SW 1271 (cell line): ENCODE measurements at regions not wholly inside any gene's neighbourhood (a gene's known extent, or its start where the extent isn't known, plus 50 kb on each side); places are given as distances from the start of the nearest gene placed in this dataset.
A peak's percentile ranks its signal among the peaks of the same experiment; 100 is the strongest.
"Not testable (repeated sequence)": the region's sequence is repeated elsewhere in the genome, so short reads cannot be mapped to it uniquely, and the experiment has no call there.

Experiments
- DNase-seq, 2 experiments: peaks; one replicate each; lab custom pipeline; 2025; lab: John Stamatoyannopoulos, UW

- DNase-seq = no peak
Observed at GRCh38 chr12:67759829-67760228, 111.3 kb downstream of the DYRK2 start.

- no peak for DNase-seq
Observed at GRCh38 chr12:67760586-67761275, 112.2 kb downstream of the DYRK2 start.

DNA sequence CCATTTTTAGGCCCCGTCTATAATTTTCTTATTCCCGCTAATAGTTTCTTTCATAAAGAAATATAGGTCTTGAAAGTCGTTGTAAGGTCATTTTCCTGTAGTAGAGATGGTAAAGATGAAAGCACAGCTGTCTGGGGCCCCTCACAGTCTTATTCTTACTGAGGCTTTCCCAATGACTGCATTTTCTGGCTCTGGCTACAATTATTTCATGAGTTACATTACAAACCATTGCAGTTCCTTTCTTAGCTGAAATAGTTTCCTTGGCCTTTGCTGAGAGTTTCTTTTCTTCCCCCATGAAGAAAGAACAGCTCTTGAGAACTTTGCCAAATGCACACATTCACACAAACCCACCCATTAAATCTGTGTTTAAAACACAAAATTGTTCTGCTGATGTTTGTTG, 113.0 kb downstream of the DYRK2 start:
- no peak for DNase-seq

DNA sequence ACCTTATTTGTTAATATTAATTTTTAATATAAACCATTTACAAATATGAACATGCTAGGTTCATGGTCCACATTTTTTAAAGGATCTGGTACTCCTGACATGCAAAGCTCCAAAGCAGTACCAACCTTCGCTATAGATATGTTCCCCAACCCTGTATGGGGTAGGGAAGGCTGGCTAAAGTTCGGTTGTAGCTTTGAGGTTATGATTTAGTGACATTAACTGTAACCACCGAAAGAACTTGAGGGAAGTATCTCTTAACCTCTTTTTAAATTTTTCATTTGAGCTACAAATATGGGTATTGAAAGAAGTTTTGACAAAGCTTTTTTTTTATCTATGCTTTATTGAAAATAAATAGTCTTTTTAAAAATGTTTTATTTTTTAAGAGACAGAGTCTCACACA, 115.5 kb downstream of the DYRK2 start:
- no peak for DNase-seq

- DNase-seq = no peak
Observed at GRCh38 chr12:67764946-67765619, 116.5 kb downstream of the DYRK2 start.

DNA sequence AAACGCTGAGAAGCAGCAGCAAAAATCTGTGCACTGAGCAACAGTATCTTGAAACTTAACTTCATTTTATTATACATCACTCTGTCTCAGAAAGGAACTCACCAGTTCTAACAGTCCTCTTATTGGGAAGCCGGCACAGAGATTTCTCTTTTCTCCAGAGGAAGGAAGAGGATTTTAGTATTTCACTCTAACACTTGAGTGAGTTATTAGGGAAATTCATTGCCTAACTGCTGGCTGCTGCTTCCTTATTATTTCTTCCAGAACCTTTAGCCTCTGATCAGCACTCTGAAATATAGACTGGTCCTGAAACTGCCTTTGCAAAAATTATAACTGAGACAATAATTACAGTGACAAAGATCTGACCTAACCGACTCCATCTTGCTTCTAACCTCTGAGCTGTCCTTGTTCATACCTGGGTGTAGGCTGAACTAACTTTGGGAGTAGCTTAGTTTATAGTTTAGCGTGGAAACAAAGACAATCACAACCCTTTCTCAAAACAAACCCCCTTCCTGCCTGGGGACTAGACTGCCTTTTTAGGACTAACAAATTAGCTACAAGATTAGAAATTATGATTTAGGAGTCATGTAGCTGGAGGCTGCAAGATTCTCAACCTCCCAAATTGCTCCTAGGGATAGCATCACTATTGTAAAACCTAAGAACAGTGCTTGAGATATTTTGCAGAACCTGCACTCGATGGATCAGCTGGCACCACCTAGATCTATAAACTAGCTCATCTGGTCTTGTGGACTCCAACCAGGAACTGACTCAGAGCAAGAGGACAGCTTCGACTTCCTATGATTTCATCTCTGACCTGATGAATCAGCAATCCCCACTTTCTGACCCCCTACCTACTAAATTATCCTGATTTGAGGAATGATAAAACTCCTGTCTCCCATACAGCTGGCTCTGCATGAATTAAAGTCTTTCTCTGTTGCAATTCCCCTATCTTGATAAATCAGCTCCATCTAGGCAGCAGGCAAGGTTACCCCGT, 117.5 kb downstream of the DYRK2 start:
- DNase-seq = peak; percentile 3 to 30

- DNase-seq = no peak
Observed at GRCh38 chr12:67772267-67773169, 124.0 kb downstream of the DYRK2 start.

- no peak for DNase-seq
Observed at GRCh38 chr12:67773896-67774295, 125.4 kb downstream of the DYRK2 start.

DNA sequence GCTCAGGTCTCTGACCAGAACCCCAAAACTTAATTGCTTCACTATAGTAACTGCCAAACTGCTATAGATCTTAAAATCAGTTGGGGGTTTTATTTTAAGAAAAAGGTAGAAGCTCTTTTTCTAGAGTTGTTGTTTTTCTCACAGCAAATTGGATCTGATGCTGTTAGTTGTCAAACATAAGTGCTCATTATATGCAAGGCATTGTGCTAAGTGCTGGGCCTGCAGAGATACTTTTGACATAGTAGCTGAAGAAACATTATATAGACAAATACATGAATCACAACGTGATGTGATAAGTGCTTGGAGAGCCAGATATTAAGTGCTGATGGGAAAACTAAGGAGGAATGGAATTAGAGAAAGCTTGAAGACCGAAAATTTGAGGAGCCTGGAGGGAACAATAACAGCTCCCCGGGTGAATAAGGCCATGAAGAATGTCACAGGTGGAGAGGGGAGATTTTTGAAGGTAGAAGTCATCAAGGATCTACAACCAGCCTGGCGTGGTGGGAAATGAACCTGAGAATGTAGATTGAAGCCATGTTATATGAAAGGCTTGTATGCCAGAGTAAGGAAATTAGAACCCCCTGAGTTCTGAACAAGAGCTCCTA, 126.5 kb downstream of the DYRK2 start:
- no peak for DNase-seq

DNA sequence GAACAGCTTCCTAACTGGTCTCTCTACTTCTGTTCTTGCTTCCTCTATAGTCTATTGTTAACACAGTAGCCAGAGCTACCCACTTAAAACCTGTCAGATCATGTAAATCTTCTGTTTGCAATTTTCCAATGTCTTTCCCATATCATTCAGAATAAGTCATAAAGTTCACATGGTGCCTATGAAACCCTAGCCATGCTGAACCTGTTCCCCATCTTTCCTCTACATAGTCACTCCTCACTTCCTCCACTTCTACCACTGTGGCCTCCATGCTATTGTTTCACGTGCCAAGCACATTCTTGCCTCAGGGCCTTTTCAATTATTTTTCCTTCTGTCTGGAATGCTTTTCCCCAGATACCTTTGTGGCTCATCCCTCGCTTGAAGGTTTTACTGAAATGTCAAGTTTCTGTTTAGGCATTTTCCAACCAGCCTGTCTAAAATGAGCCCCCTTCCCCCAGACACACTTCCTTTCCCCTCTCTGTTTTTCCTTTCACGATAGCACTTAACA, 132.1 kb downstream of the DYRK2 start:
- DNase-seq = no peak

DNA sequence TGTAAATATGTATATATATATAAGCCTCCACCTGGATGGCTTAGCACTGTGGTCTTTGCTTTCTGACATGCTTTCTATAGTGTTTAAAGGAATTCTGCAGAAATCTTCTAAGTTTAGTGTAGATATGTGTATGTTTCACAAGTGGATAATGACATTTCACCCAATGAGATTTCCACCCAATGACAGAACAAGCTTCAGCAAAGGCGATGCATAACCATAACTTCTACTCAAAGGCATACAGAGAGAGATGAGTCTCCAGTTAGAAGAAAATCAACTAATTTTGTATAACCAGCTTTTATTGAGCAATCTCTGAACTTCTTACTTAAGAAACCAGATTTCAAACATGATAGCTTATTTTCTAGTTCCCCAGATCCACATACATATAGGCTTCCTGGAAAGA, 134.0 kb downstream of the DYRK2 start:
- no peak for DNase-seq

GRCh38 chr12:67783393-67783792, 134.8 kb downstream of the DYRK2 start:
- no peak for DNase-seq

GRCh38 chr12:67784831-67785230, 136.3 kb downstream of the DYRK2 start:
- DNase-seq = no peak

DNA sequence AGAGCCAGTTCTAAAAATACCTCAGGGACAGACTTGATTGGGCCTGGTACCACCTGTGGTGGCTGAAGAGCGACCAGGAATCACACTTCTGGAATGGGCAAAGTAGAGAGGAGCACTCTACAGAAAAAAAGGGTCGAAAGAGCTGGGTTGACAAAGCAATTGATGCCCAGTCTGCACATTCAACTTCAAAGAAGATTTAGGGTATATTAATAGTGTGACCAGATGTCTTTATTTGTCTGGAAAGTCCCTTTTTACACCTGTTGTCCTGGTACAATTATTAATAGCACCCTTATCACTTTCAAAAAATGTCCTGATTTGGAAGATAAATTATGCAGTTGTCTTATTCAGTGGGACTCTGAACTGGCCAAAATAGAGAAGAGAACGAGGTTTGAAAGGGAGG, 137.5 kb downstream of the DYRK2 start:
- DNase-seq = no peak

DNA sequence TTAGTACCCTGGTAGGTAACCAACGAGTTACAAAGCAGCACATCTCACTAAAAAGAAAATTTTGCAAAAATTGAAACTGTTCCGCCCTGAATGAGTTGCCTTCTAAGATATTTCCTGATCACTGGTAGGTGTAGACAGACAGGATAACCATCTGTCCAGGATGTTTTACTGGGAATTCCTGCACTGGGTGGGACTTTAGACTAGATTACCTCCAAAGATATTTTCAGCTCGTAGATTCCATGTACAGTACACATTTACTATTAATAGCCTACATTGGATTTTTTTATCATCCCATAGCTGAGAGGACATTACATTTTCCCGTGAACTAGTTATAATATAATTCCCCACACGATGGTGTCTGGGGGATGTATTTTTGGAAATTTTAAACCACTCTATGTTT, 139.6 kb downstream of the DYRK2 start:
- DNase-seq = no peak

- no peak for DNase-seq
Observed at GRCh38 chr12:67789266-67789665, 140.7 kb downstream of the DYRK2 start.

DNA sequence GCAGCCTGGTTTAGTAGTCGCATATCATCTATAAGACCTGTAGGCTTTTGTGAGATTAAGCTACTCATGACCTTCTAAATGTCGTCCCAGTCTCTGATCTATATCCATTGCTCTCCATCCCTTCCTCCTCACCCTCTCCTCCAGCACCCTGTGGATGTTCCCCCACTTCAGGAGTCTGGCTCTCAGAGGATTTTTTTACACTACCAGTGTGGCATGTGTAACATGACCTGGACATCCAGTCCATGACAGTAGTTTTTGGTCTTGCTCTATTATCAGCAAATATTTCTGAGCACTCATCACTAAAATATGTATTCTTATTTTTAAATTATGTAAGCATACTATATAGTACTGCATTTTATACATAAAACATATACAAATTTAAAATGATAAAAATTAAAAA, 142.1 kb downstream of the DYRK2 start:
- DNase-seq = no peak

- DNase-seq = not testable (repeated sequence)
Observed at GRCh38 chr12:67791362-67791761, 142.8 kb downstream of the DYRK2 start.

DNA sequence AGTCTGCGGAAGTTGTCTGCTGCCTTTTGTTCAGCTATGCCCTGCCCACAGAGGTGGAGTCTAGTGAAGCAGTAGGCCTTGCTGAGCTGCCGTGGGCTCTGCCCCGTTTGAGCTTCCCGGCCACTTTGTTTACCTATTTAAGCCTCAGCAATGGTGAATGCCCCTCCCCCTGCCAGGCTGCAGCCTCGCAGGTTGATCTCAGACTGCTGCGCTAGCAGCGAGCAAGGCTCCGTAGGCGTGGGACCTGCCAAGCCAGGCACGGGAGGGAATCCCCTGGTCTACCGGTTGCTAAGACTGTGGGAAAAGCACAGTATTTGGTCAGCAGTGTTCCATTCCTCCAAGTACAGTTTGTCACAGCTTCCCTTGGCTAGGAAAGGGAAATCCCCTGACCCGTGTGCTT, 143.6 kb downstream of the DYRK2 start:
- no peak for DNase-seq

DNA sequence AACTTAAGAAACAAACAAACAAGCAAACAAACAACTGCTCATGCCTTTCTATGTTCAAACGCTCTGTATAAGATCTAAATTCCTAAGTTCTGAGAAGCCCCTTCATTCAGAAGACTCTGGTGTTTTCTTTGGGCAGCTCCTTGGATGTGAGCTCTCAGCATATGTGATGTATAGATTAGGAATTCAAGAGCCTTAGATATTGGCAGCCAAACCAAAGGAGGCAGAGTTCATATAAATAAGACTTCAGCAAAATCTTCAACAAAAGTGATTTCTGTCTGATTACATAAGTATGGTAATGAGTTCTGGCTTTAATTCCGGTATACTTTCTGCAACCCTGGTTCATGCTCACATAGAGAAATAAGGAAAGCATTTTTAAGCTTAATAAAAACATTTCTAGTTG, 145.6 kb downstream of the DYRK2 start:
- no peak for DNase-seq

DNA sequence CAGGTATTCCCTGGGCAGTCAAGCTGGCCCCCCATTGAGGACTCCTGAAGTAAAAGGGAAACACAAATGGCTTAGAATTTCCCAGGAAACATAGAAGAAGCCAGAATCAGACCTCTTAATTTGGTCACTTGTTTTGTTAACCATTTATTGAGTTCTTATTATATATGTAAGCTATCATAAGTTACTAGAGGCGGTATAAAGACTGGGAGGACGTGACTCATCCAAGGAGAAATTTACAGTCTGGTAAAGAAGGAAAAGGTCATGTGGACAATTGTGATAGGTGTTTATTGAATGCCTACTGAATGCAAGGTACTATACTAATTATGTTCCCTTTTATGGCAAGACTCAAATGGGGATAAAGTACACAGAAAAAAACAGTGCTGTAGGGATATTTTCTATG, 146.7 kb downstream of the DYRK2 start:
- no peak for DNase-seq
